ENCODE measurements at regions not wholly inside any gene's neighbourhood (a gene's known extent, or its start where the extent isn't known, plus 50 kb on each side); places are given as distances from the start of the nearest gene placed in this dataset.
"Not testable (repeated sequence)": the region's sequence is repeated elsewhere in the genome, so short reads cannot be mapped to it uniquely, and the experiment has no call there.

GRCh38 chr11:41519696-41520095, 60.2 kb upstream of the LRRC4C start:
- no peak for DNase-seq

- DNase-seq: no peak
Measured at GRCh38 chr11:41522391-41522790, 62.9 kb upstream of the LRRC4C start.

DNA sequence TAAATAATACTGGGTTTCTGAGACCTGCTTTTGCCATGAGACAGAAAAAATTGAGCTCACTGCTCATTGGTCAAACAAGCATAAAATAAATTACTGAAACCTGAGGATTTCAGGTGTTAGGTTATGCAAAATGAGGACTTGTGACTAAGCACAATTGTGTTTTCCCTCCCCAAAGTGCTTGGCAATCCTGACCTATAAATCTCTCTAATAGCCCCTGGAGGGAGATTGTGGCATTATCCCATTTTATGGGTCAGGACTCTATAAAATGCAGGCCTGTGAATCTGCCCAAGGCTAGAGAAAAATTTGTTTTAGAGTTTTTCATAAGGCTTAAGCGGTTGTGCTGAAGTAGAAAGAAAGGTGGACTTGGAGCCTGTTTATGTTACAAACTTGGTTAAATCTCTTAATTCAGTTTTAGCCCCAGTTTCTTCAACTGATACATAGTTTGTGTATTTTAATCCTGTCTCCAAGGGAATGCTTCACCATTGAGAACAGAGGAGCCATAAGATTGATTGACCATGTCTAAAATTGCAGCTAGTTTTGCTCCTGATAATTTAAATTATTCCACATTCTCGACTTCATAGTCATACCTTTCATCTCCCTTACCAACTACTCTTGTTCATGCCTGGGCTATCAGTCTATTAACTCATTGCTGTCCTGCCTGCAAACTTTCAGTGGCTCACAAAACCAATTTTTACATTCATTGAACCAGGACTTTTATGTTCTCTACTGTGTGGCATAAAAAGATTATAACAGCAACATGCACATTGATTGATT, 63.6 kb upstream of the LRRC4C start:
- no peak for DNase-seq

DNA sequence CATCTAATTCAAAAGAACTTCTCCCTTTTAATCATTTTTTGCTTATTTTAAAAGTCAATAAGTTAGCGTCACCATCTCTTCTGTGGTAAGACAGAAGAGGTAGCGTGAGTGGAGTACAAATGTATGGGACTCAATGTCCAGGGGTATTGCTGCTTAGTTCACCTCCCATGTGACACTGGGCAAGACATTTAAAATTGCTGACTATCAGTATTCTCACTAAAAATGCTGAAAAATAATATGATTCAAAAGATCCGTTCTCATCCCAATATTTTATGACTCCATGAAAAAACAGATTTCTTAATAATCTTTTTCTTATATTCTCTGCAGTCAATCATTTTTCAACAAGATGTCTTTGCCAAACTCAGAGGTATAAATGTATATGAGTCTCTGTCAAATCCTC, 68.1 kb upstream of the LRRC4C start:
- no peak for DNase-seq

DNA sequence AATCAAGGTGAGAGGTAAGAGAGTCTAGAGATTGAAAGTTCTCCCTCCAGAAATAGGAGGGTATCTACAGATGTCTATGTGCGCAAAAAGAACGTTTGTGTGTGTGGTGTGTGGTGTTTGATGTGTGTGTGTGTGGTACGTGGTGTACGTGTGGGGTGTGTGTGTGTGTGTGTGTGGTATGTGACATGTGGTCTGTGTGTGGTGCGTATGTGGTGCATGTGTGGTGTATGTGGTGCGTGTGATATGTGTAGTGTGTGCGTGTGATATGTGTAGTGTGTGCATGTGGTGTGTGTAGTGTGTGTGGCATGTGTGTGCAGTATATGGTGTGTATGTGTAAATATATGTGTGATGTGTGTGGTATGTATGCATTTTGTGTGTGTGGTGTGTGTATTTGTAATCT, 73.0 kb upstream of the LRRC4C start:
- DNase-seq: no peak

GRCh38 chr11:41533761-41534160, 74.3 kb upstream of the LRRC4C start:
- DNase-seq: no peak

- DNase-seq: no peak
Measured at GRCh38 chr11:41534391-41534790, 74.9 kb upstream of the LRRC4C start.

DNA sequence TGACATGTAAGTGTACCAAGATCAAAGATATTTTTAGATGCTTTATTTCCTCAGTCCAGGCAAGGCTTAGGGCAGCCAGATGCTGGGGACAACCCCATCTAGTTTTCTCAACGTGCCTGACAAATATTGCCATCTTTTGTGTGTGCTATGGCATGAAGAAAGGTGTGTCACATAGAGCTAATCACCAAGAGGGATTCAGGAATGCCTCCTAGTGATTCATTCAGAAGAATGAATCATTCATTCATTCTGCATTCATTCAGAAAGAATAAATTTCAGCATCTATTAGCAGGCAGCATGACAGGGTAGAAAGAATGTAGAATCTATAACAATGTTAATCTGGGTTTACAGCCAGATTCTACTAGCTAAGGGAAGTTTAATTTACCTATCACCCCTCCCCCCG, 75.4 kb upstream of the LRRC4C start:
- no peak for DNase-seq

DNA sequence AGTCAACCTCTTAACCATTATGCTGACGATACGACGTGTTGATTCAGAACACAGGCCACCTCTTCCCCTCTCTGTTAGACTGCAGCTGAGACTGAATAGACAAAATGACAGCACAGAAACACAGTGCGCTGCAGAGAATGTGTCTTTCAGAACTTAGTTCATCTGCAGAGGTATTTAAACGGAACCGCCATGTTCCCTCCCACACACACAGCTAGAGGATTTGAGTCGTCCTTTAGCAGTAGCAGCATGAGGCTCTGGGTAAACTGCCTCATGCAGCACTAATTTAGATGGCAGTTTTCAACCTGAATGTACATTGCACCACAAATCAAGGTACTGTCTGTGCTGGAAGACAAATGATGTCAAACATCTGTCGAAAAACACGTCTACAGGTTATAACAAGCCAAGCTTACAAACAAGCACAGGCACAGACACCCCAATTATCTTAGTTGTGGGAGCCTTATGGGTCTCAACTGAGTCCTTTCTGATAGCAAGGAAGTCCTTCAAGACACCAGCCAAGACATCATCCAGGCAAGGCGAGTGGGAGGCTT, 76.6 kb upstream of the LRRC4C start:
- no peak for DNase-seq

DNA sequence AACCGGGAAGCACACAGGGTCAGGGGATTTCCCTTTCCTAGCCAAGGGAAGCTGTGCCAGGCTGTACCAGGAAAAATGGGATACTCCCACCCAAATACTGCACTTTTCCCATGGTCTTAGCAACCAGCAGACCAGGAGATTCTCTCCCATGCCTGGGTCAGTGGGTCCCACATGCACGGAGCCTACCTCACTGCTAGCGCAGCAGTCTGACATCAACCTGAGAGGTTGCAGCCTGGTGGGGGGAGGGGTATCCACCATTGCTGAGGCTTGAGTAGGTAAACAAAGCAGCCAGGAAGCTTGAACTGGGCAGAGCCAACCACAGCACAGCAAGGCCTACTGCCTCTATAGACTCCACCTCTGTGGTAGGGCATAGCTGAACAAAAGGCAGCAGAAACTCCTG, 85.5 kb upstream of the LRRC4C start:
- DNase-seq: not testable (repeated sequence)

- no peak for DNase-seq
Measured at GRCh38 chr11:41578421-41579051, 119.1 kb upstream of the LRRC4C start.

DNA sequence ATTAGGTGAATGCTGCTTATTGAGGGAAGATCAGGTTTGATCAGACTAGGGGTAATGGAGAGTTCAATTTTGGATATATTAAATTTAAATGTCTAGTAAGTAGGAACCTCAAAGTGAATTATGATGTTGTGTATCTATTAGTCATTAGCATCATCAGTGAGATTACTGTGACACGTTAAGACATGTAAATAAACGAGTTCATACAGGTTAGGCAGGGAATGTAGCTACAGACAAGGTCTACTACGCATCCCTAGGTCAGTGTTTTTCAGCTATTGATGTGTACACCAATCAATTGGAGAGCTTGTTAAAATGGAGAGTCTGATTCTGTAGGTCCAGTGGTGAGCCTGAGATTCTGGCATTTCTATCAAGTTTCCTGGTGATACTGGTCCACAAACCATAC, 120.1 kb upstream of the LRRC4C start:
- no peak for DNase-seq

GRCh38 chr11:41609511-41609910, 150.1 kb upstream of the LRRC4C start:
- DNase-seq: no peak

DNA sequence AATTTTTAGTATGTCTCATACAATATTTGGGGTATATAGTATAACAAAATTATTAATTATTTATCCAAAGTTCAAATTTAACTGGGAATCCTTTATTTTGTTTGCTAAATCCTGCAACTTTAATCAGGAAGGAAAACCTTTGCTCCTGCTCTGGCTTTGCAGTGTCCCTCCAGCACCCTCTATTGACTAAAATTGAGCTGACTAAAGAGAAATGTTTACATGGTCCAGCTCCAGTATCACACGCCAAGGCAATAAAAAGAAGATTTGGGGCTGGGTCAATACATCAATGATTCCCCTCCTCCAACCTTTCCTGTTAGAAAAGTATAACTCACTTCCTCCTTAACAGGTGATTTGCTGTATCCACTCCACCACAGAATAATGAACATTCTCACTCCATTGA, 153.0 kb upstream of the LRRC4C start:
- DNase-seq: no peak

GRCh38 chr11:41613326-41613725, 153.9 kb upstream of the LRRC4C start:
- DNase-seq: no peak

DNA sequence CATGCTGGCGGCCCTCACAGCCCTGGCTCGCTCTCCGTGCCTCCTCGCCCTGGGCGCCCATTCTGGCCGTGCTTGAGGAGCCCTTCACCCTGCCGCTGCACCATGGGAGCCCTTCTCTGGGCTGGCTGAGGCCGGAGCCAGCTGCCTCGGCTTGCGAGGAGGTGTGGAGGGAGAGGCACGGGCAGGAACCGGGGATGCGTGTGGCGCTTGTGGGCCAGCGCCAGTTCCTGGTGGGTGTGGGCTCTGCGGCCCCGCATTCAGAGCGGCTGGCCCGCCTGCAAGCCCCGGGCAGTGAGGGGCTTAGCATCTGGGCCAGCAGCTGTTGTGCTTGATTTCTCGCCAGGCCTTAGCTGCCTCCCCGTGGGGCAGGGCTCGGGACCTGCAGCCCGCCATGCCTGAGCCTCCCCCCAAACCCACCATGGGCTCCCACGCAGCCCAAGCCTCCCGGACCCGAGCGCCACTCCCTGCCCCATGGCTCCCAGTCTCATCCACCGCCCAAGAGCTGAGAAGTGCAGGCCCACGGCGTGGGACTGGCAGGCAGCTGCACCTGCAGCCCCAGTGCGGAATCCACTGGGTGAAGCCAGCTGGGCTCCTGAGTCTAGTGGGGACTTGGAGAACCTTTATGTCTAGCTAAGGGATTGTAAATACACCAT, 163.4 kb upstream of the LRRC4C start:
- DNase-seq: no peak

DNA sequence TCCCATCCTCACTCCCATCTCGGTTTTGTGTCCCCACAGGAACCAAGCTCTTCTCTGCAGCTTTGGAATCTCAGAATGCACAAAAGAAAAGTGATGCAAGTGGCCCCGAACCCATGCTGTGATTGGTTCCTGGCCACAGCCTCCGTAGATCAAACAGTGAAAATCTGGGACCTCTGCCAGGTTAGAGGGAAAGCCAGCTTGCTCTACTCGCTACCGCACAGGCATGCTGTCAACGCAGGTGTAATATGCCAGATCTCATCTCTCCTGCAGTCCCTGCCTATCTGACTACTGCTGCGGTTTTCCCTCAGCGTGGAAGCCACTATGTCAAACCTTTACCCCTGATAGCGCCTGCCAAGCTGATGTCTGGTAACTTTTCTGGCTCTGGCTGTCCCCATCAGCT, 200.5 kb upstream of the LRRC4C start:
- DNase-seq: no peak

GRCh38 chr11:41660585-41660984, 201.1 kb upstream of the LRRC4C start:
- no peak for DNase-seq

- no peak for DNase-seq
Measured at GRCh38 chr11:41665441-41666360, 206.2 kb upstream of the LRRC4C start.

DNA sequence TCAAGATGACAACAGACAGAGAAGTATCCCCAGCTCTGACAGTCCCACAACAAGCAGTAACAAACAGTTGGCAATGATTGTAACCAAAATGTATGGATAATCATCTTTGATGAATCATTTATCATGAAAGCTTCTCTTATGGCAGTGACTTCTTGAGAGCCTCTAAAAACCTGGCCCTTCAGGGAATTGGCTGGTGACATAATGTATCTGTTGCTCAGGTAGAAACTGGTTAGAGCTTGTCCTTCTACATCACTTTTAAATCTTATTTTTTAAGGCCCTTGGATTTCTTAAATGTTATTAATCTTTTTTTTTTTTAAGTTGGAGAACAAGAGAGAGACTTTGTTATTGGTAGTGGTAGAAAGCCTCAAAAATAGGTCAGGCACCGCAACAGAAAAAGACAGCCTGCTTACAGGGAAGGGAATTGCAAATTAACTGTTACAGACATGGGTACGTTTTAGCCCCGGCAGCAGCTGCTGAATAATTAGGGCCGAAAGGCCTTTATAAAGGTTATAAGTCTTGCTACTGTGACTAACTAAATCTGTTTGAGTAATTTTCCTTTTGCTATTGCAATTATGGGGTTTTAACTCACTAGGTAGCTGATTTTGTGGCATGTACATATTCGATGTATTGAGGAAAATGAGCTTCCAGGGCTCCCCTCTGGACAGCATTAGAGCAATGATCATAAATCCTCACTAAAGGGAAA, 207.7 kb upstream of the LRRC4C start:
- DNase-seq: no peak

- DNase-seq: no peak
Measured at GRCh38 chr11:41675205-41675604, 215.8 kb upstream of the LRRC4C start.

DNA sequence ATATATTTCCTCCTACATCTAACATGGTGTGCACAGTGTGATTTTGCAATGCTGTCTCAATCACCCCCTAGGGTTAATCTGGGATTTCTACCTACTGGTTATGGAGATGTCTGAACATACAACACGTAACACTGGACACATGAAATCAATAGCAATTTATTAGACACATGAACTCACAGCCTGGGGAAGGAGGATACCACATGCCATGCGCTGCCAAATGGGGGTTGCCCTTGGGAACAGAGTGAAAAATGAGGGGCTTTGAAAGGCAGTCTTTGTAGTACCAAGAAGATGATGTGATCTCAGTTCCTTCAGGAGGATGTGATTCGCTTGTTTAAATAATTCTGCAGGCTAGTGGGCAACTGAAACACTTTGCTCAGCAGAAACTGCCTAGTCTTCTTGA, 253.6 kb upstream of the LRRC4C start:
- no peak for DNase-seq

Data from activated T-cell treated with anti-CD3 and anti-CD28 coated beads, Interleukin-2, amount 50 U/mL, for 48 hours (primary cell).